Posterior vena cava (tissue), 2 donors: ENCODE measurements at regions not wholly inside any gene's neighbourhood (a gene's known extent, or its start where the extent isn't known, plus 50 kb on each side); places are given as distances from the start of the nearest gene placed in this dataset.

Source experiments
- DNase-seq: peaks from one replicate; pipeline ENCODE4 v3.0.0-alpha.2; 2020; ENCODE audit warnings: low spot score
- intact Hi-C, 2 donors: fragments of 100-400 bp; cut with DNase I; formaldehyde crosslinking; loops; one replicate each; pipeline versions ENCODE4 v1.14.1 to v1.14.2; 2022 to 2023
- donor health status: DM: yes; HTN: yes; CAD: no.
- donor health status: DM: yes; HTN: yes; CAD: no.

- no peak for DNase-seq
- intact Hi-C loops = no loop called here
Observed at GRCh38 chrX:30957753-30958152, 68.7 kb upstream of the TAB3 start.

GRCh38 chrX:30955687-30956086 lies 66.6 kb upstream of the TAB3 start:
- intact Hi-C loops = no loop called here

GRCh38 chrX:30951003-30951402 lies 61.9 kb upstream of the TAB3 start:
- no peak for DNase-seq
- intact Hi-C loops = no loop called here

More at GRCh38 chrX:30955687-30956086, 66.6 kb upstream of the TAB3 start:
- no peak for DNase-seq

- intact Hi-C loops = no loop called here
Observed at GRCh38 chrX:30950391-30950790, 61.3 kb upstream of the TAB3 start.

GRCh38 chrX:30949554-30949953 lies 60.5 kb upstream of the TAB3 start:
- intact Hi-C loops = no loop called here
- DNase-seq = no peak

More at GRCh38 chrX:30950391-30950790, 61.3 kb upstream of the TAB3 start:
- no peak for DNase-seq

GRCh38 chrX:30948626-30949025 lies 59.6 kb upstream of the TAB3 start:
- intact Hi-C loops = no loop called here
- no peak for DNase-seq

GRCh38 chrX:30948051-30948450 lies 59.0 kb upstream of the TAB3 start:
- DNase-seq = no peak
- intact Hi-C loops = no loop called here

- intact Hi-C loops = no loop called here
- no peak for DNase-seq
Observed at GRCh38 chrX:30943984-30944383, 54.9 kb upstream of the TAB3 start.

- DNase-seq = no peak
- intact Hi-C loops = no loop called here
Observed at GRCh38 chrX:30941898-30942297, 52.8 kb upstream of the TAB3 start.

GRCh38 chrX:30939928-30940327 lies 50.9 kb upstream of the TAB3 start:
- DNase-seq = no peak
- intact Hi-C loops = no loop called here
